Cardiac fibroblast (primary cell): ENCODE measurements at regions not wholly inside any gene's neighbourhood (a gene's known extent, or its start where the extent isn't known, plus 50 kb on each side); places are given as distances from the start of the nearest gene placed in this dataset.

Experiments used
- DNase-seq, 2 donors: peaks; one replicate each; pipeline versions ENCODE4 v3.0.0 to v3.0.0-alpha.2; 2010; ENCODE audit warnings: low read depth in 2 of 2
- H3K4me3 ChIP-seq, 2 donors: replicated peaks in 1 of 2; 1 replicate in 1 of 2; 2 replicates in 1 of 2; pipeline ENCODE4 v1.5.1; 2011; ENCODE audit warnings: low read depth in 2 of 2, low read length in 2 of 2, mild to moderate bottlenecking in 2 of 2, moderate library complexity in 1 of 2
- TF ChIP-seq, protein P1 (sequence below): IDR thresholded peaks from one replicate; pipeline ENCODE4 v1.5.1; 2011; ENCODE audit warnings: low read depth, mild to moderate bottlenecking, low read length, inconsistent platforms

DNA sequence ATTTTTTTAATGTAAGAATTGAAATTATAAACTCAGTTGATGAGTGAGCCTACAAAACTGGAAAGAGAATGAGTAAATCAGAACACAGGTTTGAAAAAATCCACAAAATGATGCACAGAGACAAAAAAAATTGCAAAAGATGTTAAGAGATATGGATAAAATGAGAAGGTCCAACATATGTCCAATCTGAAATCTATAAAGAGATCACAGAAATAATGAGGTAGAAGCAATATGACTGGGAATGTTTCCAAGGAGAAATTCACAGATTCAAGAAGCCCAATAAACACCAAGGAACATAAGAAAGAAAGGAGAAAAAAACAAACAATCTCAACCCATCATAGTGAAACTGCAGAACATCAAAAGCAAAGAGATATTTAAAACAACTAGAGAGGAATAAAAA lies 288.4 kb upstream of the SLC30A5 start:
- no peak for DNase-seq
- H3K4me3 ChIP-seq, result no peak overlapping the region
- TF ChIP-seq, protein P1, sequence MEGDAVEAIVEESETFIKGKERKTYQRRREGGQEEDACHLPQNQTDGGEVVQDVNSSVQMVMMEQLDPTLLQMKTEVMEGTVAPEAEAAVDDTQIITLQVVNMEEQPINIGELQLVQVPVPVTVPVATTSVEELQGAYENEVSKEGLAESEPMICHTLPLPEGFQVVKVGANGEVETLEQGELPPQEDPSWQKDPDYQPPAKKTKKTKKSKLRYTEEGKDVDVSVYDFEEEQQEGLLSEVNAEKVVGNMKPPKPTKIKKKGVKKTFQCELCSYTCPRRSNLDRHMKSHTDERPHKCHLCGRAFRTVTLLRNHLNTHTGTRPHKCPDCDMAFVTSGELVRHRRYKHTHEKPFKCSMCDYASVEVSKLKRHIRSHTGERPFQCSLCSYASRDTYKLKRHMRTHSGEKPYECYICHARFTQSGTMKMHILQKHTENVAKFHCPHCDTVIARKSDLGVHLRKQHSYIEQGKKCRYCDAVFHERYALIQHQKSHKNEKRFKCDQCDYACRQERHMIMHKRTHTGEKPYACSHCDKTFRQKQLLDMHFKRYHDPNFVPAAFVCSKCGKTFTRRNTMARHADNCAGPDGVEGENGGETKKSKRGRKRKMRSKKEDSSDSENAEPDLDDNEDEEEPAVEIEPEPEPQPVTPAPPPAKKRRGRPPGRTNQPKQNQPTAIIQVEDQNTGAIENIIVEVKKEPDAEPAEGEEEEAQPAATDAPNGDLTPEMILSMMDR, result no peak

DNA sequence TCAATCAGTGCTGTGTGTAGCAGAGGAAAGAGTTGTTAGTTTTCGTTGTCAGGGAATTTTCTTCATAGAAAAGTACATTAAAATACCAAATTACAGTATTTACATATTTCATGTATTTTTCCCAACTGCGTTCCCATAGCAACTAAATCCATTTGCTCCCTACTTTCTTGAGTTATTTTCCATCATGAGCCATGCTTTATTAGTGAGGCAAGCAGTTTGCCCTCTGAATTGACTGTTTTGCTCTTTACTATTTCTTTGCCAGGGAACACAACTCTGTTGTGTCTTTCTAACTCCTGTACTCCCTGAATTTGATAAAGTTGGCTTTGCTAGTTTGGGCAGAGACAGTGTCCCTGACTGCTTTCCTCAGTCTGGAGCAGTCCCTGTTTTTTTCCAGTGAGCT lies 276.2 kb upstream of the SLC30A5 start:
- DNase-seq, result no peak
- TF ChIP-seq, protein P1, result no peak
- H3K4me3 ChIP-seq, result no peak overlapping the region

DNA sequence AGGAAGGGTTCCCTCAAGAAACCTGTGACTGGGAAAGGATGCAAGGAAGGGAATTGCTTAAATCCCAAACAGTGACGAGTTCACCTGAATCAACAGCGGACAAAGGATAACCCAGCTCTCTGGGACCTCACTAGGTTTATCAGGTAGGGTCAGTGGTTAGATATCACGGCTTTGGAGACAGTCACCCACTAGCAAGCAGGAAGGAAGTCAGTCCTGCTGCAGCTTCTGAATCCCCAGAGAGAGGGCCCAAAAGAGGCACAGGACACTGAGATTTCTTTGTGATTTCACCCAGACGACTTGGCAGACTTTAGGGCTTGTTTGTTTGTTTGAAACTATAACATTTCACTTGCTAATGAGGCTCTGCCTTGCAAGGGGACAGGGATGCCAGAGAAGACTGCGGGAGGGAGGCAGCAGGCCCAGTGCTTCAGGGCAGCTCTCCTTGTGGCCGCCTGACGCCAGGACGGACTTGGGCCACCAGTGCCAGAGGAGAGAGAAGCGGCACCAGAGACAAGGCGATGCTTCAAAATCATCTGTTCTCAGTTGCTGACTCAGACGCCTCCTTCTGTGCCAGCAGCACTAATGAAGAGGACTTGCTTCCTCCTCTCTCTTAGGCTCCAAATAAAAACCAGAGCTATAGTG lies 275.6 kb upstream of the SLC30A5 start:
- TF ChIP-seq, protein P1, result no peak
- no peak overlapping the region for H3K4me3 ChIP-seq
- DNase-seq, result no peak

DNA sequence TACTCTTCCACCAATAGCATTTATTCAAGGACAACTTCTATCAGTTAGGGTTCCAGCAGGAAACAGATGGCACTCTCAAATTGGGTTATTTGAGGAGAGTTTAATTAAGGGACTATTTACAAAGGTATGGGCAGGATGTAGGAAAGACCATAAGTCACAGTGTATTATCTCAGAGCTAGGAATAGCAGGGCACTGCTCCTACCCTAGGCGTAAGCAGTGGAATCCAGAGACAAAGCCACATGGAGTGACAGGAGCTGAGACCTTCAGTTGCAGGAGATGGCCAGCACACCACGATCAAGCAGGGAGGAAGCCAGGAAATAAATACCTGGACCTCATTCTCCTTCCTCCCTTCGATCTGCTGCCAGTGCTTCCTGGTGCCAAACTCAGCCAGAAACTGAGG lies 274.9 kb upstream of the SLC30A5 start:
- TF ChIP-seq, protein P1, result no peak
- no peak overlapping the region for H3K4me3 ChIP-seq
- DNase-seq, result no peak

DNA sequence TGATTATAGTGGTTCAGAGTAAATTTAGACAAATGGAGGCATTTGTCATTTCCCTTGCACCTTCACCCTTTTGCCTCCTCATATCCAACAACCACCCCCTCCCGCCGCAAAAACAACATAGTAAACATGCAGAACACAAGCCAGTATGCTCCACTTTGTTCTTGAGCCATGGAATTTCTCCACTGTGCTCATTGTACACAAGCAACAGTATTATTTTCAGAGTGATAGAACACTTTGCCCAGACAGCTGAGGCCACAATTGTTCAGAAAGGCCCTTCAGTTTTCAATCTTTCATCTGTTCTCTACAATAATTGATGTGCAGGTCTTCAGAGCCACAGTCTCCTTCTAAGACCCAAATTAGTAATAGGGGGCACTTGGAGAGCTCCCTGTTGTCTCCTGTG lies 272.8 kb upstream of the SLC30A5 start:
- TF ChIP-seq, protein P1, result no peak
- H3K4me3 ChIP-seq, result no peak overlapping the region
- DNase-seq, result no peak

DNA sequence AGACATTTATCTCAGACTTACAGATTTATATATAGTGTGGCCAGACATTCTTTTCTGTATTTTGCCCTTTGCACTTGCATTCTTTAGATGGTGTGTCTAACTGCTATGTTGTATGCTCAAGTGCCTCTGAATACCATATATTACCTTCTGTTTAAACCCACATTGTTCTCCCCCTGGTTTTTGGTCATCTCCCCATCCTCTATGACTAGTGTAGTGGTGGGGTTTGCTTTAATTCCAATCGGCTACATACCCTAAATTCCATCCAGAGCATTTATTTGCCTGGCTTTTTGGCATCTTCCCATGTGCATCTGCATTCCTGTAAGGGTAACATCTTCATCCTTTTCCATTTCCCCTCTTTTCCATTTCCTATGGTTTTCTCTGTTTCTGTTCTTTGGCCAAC lies 271.0 kb upstream of the SLC30A5 start:
- no peak for DNase-seq
- H3K4me3 ChIP-seq, result no peak overlapping the region
- TF ChIP-seq, protein P1, result no peak

DNA sequence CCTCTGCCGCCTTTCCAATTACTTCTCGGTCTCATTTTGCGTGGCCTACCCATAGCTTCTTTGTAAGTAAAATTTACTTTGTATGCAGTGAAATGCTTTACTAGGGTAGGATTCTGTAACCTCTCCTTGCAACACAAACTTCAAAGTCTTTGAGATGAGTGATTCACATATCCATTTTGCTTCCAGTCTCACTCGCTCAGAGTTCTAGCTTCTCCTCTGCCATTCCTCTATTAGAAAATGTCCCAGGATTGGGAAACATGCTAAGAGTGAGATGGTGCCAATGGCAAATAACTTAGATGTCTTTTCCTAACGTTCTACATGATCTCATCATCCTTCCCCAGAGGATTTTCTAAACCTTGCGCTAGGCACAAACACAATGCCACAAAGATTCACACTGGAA lies 270.5 kb upstream of the SLC30A5 start:
- no peak overlapping the region for H3K4me3 ChIP-seq
- TF ChIP-seq, protein P1, result no peak
- no peak for DNase-seq
